ENCODE measurements at regions not wholly inside any gene's neighbourhood (a gene's known extent, or its start where the extent isn't known, plus 50 kb on each side); places are given as distances from the start of the nearest gene placed in this dataset.
A peak's percentile ranks its signal among the peaks of the same experiment; 100 is the strongest.

GRCh38 chr11:27857014-27857413 lies 156.8 kb upstream of the BDNF start (continued):
- TF ChIP-seq ETV6 (conservative IDR thresholded peaks at IDR 0.05 in 1 of 2, IDR thresholded peaks at IDR 0.05 in 1 of 2; ENCODE audit: borderline replicate concordance in 1 of 2, low read depth in 1 of 2): peak in 1 of 2 experiments; percentile 77; a peak in 2 of 4 replicates
- TF ChIP-seq ATF7 (IDR thresholded peaks at IDR 0.05; ENCODE audit: low read depth): no peak
- no peak for TF ChIP-seq NFYA (IDR thresholded peaks at IDR 0.05; ENCODE audit: borderline replicate concordance, low read depth, low read length)
- peak; percentile 75 for TF ChIP-seq EED (IDR thresholded peaks at IDR 0.05; ENCODE audit: low read depth)
- peak; percentile 54 for TF ChIP-seq DPF2 (IDR thresholded peaks at IDR 0.05)

- FAIRE-seq (no peak), ATAC-seq (no peak), DNase-seq (ENCODE audit: low read depth, low spot score) (no peak)
- intact Hi-C loops (cut with micrococcal nuclease; ENCODE audit: unreplicated experiment): loop anchor here (5.0 kb wide), 1 partner anchor 51 kb away; no protein-coding TSS in a partner anchor
- in situ Hi-C loops (cut with MboI): no loop called here
- Histone ChIP-seq H3K9me3 (replicated peaks; ENCODE audit: control insufficient read depth, insufficient read depth, low read length) (no peaks in the 10 kb centered on the region), H2AFZ (ENCODE audit: control insufficient read depth, low read depth, low read length) (no peak overlapping the region), H3K27me3 (replicated peaks in 1 of 2; ENCODE audit: control insufficient read depth in 2 of 2, insufficient read depth in 2 of 2, low read length in 1 of 2) (no peaks in the 10 kb centered on the region), H3K4me2 (ENCODE audit: control insufficient read depth, insufficient read depth) (no peak overlapping the region), H3K4me1 (ENCODE audit: control insufficient read depth, insufficient read depth, low read length) (no peaks in the 10 kb centered on the region), H3K27ac (ENCODE audit: control insufficient read depth, insufficient read depth) (no peak overlapping the region), H4K20me1 (ENCODE audit: control insufficient read depth, insufficient read depth) (no peaks in the 10 kb centered on the region), H3K36me3 (ENCODE audit: control insufficient read depth in 2 of 2, insufficient read depth in 2 of 2, low read length in 1 of 2) (no peaks in the 10 kb centered on the region), H3K79me2 (ENCODE audit: control insufficient read depth, insufficient read depth, low read length) (no peaks in the 10 kb centered on the region), H3K4me3 (no peak overlapping the region), H3K9ac (ENCODE audit: control insufficient read depth, insufficient read depth, low read length) (no peak overlapping the region)
- RAD21 ChIA-PET (ENCODE audit: unreplicated experiment): no interaction called here
- no TSS peak for BruUV-seq (replicated peaks)
- CTCF ChIA-PET: no interaction called here
- TF ChIP-seq RBBP5 (conservative IDR thresholded peaks at IDR 0.05) (no peak), CEBPB (IDR thresholded peaks at IDR 0.05; ENCODE audit: borderline replicate concordance in 1 of 2, low read depth in 2 of 2, low read length in 2 of 2) (no peak), CHD2 (IDR thresholded peaks at IDR 0.05; ENCODE audit: borderline replicate concordance, low read depth, low read length) (no peak), KDM1A (IDR thresholded peaks at IDR 0.05; ENCODE audit: borderline replicate concordance) (no peak), POLR2A (IDR thresholded peaks at IDR 0.05; ENCODE audit: low read depth, low read length) (no peak), RCOR1 (conservative IDR thresholded peaks at IDR 0.05; ENCODE audit: low read depth, low read length) (no peak), USF2 (IDR thresholded peaks at IDR 0.05; ENCODE audit: borderline replicate concordance, low read depth, low read length) (no peak), RELA (IDR thresholded peaks at IDR 0.05; ENCODE audit: borderline replicate concordance, partially characterized antibody) (no peak), STAT3 (IDR thresholded peaks at IDR 0.05; ENCODE audit: low read depth, low read length) (no peak), NKRF (conservative IDR thresholded peaks at IDR 0.05) (no peak), MEF2B (IDR thresholded peaks at IDR 0.05; ENCODE audit: partially characterized antibody, poor library complexity, severe bottlenecking) (no peak), DPF2 (IDR thresholded peaks at IDR 0.05) (no peak), ZZZ3 (IDR thresholded peaks at IDR 0.05; ENCODE audit: control insufficient read depth, insufficient read length, low read depth) (no peak), IRF5 (IDR thresholded peaks at IDR 0.05; ENCODE audit: borderline replicate concordance) (no peak), MAX (IDR thresholded peaks at IDR 0.05; ENCODE audit: low read depth, low read length) (no peak), RB1 (IDR thresholded peaks at IDR 0.05; ENCODE audit: borderline replicate concordance) (no peak), SMAD5 (IDR thresholded peaks at IDR 0.05; ENCODE audit: low read depth) (no peak), SIN3A (IDR thresholded peaks at IDR 0.05; ENCODE audit: low read depth, low read length) (no peak), RFX5 (IDR thresholded peaks at IDR 0.05; ENCODE audit: low read depth, low read length) (no peak)
- SMC1A ChIA-PET (ENCODE audit: uncharacterized antibody, unreplicated experiment): no interaction called here
- POLR2A ChIA-PET: no interaction called here
These were observed 148.2 kb upstream of the BDNF start for GRCh38 chr11:27848423-27848822.
